K562 (cell line): ENCODE measurements at regions not wholly inside any gene's neighbourhood (a gene's known extent, or its start where the extent isn't known, plus 50 kb on each side); places are given as distances from the start of the nearest gene placed in this dataset.

Experiments used
- BDP1 ChIP-seq: IDR thresholded peaks from 3 replicates; pipeline ENCODE4 v1.6.1; 2011; ENCODE audit not compliant: insufficient read length, insufficient read depth
- EGR1 ChIP-seq: fragments of 450-650 bp; conservative IDR thresholded peaks from 2 replicates; pipeline ENCODE4 v1.6.1; 2017; ENCODE audit warnings: mild to moderate bottlenecking
- ELF4 ChIP-seq: fragments of 450-650 bp; formaldehyde crosslinking; IDR thresholded peaks from 2 replicates; pipeline ENCODE4 v1.4.0; 2022; ENCODE audit warnings: missing genetic modification characterization
- MYNN ChIP-seq, 2 experiments: sonication (generic); formaldehyde crosslinking in 1 of 2; IDR thresholded peaks; 2 replicates each; pipeline versions ENCODE4 v1.5.0 to v1.6.1; 2016 to 2020; ENCODE audit warnings: antibody characterized with exemption in 1 of 2, missing genetic modification reagents in 1 of 2
- POLR2A ChIP-seq: fragments of 450-650 bp; conservative IDR thresholded peaks from 2 replicates; pipeline ENCODE4 v1.6.1; 2016
- RFX7 ChIP-seq: fragments of 250-450 bp; sonication (Bioruptor Pico); IDR thresholded peaks from 2 replicates; pipeline ENCODE4 v1.5.1; 2021; ENCODE audit warnings: mild to moderate bottlenecking
- SP1 ChIP-seq: sonication (generic); formaldehyde crosslinking; IDR thresholded peaks from 2 replicates; pipeline ENCODE4 v1.8.1; 2022; ENCODE audit warnings: mild to moderate bottlenecking, missing genetic modification reagents

DNA sequence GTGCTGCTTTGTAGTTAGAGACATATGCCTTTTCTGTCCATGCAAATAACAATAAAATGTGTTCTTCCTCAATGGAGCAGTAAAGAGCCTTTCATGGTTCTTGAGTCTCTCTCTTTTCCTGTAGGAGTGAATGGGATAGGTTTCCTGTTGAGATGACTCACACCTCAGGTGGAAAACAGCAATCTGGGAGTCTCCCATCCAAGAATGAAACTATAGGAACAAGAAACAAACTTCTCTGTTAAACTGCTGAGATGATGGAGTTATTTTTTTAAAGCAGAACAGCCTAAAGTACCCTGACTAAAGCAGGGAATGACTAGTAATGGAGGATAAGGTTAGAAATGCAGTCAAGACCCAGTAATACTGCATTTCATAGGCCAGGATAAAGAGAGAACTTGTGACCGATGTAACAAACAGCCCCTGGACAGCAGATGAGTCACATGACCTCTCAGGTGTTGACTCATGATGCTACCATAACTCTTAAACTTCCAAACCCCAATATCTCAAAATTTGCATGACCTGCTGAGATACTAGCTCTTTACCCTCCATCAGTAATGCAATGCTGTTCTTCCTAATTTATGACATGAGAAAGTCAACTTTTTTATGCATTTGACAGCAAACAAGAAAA lies 548.9 kb downstream of the CBLN4 start:
- TF ChIP-seq MYNN (IDR thresholded peaks at IDR 0.05) = no peak
- no peak for TF ChIP-seq MYNN (CRISPR knock-in tag; IDR thresholded peaks at IDR 0.05)
- no peak for TF ChIP-seq BDP1
- no peak for TF ChIP-seq POLR2A
- no peak for TF ChIP-seq ELF4 (CRISPR knock-in tag)
- no peak for TF ChIP-seq EGR1
- TF ChIP-seq SP1 (CRISPR knock-in tag) = no peak
- TF ChIP-seq RFX7 (CRISPR knock-in tag) = no peak
